ENCODE measurements at regions not wholly inside any gene's neighbourhood (a gene's known extent, or its start where the extent isn't known, plus 50 kb on each side); places are given as distances from the start of the nearest gene placed in this dataset.
"Not testable (repeated sequence)": the region's sequence is repeated elsewhere in the genome, so short reads cannot be mapped to it uniquely, and the experiment has no call there.

DNA sequence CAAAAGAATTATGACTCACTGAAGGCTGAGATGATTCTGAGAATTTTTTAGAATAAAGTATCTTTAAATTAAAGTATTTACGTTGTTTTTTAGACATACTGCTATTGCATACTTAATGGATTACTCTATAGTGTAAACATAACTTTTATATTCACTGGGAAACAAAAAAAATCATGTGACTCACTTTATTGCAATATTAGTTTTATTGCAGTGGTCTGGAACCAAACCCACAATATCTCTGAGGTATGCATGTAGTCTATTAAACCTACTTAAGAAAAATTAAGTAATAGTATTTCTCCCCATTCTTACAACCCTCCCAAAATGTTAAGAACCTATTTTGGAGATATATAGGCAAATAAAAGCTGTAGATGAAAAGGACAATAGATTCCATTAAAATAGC is 142.9 kb upstream of the ZNF521 start:
- 46 to 63% (median 53%) methylated on average over 1 of the region's 1 CpG for WGBS, 5 donors
- TF ChIP-seq POLR2AphosphoS5 (IDR thresholded peaks at IDR 0.05) (no peak), POLR2A (IDR thresholded peaks at IDR 0.05) (no peak), EP300 (IDR thresholded peaks at IDR 0.05) (no peak)
- TF ChIP-seq, protein P1, sequence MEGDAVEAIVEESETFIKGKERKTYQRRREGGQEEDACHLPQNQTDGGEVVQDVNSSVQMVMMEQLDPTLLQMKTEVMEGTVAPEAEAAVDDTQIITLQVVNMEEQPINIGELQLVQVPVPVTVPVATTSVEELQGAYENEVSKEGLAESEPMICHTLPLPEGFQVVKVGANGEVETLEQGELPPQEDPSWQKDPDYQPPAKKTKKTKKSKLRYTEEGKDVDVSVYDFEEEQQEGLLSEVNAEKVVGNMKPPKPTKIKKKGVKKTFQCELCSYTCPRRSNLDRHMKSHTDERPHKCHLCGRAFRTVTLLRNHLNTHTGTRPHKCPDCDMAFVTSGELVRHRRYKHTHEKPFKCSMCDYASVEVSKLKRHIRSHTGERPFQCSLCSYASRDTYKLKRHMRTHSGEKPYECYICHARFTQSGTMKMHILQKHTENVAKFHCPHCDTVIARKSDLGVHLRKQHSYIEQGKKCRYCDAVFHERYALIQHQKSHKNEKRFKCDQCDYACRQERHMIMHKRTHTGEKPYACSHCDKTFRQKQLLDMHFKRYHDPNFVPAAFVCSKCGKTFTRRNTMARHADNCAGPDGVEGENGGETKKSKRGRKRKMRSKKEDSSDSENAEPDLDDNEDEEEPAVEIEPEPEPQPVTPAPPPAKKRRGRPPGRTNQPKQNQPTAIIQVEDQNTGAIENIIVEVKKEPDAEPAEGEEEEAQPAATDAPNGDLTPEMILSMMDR (IDR thresholded peaks at IDR 0.05) = no peak
- H3K27me3 ChIP-seq = no peaks in the 10 kb centered on the region
- peaks cover 0 to 11% (median 5%) of the 10 kb centered on the region in 4 donors for H3K9me3 ChIP-seq
- no peak for DNase-seq
- intact Hi-C loops (cut with DNase I; ENCODE audit: low total_unique reads) = no loop called here
- H3K27ac ChIP-seq = no peak overlapping the region
- no peaks in the 10 kb centered on the region for H3K4me1 ChIP-seq
- H3K36me3 ChIP-seq = no peaks in the 10 kb centered on the region
- no peak overlapping the region for H3K4me3 ChIP-seq

DNA sequence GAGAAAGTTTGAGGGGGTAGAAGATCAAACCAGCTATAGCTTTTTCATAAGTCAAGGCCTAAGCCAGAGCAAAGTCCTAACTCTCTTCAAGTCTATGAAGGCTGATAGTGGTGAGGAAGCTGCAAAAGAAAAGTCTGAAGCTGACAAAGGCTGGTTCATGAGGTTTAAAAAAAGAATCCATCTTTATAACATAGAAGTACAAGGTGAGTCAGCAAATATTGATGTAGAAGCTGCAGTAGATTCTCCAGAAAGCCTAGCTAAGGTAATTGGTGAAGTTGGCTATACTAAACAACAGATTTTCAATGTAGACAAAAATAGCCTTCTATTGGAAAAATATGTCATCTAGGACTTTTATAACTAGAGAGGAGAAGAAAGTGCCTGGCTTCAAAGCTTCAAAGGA is 141.4 kb upstream of the ZNF521 start:
- TF ChIP-seq EP300 (IDR thresholded peaks at IDR 0.05) (no peak), POLR2A (IDR thresholded peaks at IDR 0.05) (no peak), POLR2AphosphoS5 (IDR thresholded peaks at IDR 0.05) (no peak)
- TF ChIP-seq, protein P1 (IDR thresholded peaks at IDR 0.05) = no peak

DNA sequence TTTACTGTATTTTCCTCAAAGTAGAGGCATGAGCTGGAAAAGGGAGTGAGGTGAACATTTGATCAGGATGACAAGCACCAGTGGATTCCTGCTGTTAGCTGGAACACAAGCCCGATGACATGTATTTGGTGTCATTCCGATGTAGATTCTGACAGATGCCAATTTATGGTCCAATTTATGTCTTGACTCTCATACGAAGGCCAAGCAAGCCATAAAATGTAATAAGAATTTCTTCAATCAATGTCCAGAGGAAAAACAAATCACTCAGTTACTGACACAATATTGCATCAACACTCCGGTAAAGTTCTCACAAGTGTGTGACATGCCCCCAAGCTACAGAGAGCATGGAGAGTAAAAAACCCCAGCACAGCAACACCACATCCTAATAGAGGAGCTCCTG is 138.3 kb upstream of the ZNF521 start:
- Histone ChIP-seq H3K27me3 (no peaks in the 10 kb centered on the region), H3K36me3 (no peaks in the 10 kb centered on the region), H3K27ac (no peak overlapping the region), H3K9me3 (peaks cover 0 to 11% (median 5%) of the 10 kb centered on the region in 4 donors), H3K4me3 (no peak overlapping the region), H3K4me1 (no peaks in the 10 kb centered on the region)
- 86 to 91% (median 88%) methylated on average over 4 of the region's 4 CpGs for WGBS, 5 donors
- intact Hi-C loops (cut with DNase I; ENCODE audit: low total_unique reads) = no loop called here
- DNase-seq = no peak
- TF ChIP-seq, protein P1 (IDR thresholded peaks at IDR 0.05) = no peak
- TF ChIP-seq POLR2A (IDR thresholded peaks at IDR 0.05) = no peak
- no peak for TF ChIP-seq POLR2AphosphoS5 (IDR thresholded peaks at IDR 0.05)
- no peak for TF ChIP-seq EP300 (IDR thresholded peaks at IDR 0.05)

More for the DNA sequence above, 141.4 kb upstream of the ZNF521 start:
- H3K4me1 ChIP-seq = no peaks in the 10 kb centered on the region
- no peak for DNase-seq
- H3K9me3 ChIP-seq = peaks cover 0 to 11% (median 5%) of the 10 kb centered on the region in 4 donors
- intact Hi-C loops (cut with DNase I; ENCODE audit: low total_unique reads) = no loop called here
- H3K4me3 ChIP-seq = no peak overlapping the region
- H3K27ac ChIP-seq = no peak overlapping the region
- H3K27me3 ChIP-seq = no peaks in the 10 kb centered on the region
- H3K36me3 ChIP-seq = no peaks in the 10 kb centered on the region

DNA sequence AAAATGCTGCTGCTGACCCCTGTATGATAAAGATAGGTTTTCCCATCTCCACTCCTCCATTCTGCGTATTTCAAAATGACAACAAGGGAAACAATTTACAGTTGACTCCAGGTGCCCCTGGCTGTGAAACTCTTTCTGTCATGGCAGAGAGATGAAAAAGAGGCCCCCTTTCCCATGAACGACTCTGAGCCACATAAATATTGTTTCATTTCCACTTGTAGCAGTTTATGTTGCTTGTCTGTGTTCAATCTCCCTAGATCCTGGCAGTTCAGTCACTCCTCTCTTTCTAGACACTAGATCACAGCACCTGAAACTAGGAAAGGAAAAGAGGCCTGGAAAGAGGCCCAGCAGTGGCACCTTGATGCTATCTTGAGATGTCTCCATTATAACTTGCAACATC is 121.0 kb upstream of the ZNF521 start:
- Histone ChIP-seq H3K4me1 (no peaks in the 10 kb centered on the region), H3K27me3 (no peaks in the 10 kb centered on the region), H3K27ac (no peak overlapping the region), H3K4me3 (no peak overlapping the region), H3K36me3 (no peaks in the 10 kb centered on the region), H3K9me3 (no peaks in the 10 kb centered on the region)
- 70 to 78% (median 74%) methylated on average over 2 of the region's 2 CpGs for WGBS, 5 donors
- TF ChIP-seq POLR2A (IDR thresholded peaks at IDR 0.05) (no peak), EP300 (IDR thresholded peaks at IDR 0.05) (no peak), POLR2AphosphoS5 (IDR thresholded peaks at IDR 0.05) (no peak)
- TF ChIP-seq, protein P1 (IDR thresholded peaks at IDR 0.05) = no peak
- intact Hi-C loops (cut with DNase I; ENCODE audit: low total_unique reads) = no loop called here
- no peak for DNase-seq

DNA sequence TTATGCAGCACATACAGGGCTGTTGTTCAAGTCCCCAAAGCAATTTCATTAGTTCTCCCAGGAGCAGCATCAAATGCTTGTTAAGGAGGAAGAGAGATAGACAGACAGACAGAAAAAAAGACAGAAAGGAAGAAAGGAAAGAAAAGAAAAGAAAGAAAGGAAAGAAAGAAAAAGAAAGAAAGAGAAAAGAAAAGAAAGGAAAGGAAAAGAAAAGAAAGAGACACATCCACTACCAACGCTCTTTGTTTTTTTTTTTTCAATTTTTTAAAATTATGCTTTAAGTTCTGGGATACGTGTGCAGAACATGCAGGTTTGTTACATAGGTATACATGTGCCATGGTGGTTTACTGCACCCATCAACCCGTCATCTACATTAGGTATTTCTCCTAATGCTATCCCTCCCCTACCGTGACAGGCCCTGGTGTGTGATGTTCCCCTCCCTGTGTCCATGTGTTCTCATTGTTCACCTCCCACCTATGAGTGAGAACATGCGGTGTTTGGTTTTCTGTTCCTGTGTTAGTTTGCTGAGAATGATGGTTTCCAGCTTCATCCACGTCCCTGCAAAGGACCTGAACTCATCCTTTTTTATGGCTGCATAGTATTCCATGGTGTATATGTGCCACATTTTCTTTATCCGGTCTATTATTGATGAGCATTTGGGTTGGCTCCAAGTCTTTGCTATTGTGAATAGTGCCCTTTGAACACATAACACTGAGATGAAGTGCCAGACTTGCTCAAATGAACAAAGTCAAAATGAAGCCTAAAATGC is 119.0 kb upstream of the ZNF521 start:
- H3K27me3 ChIP-seq; H3K4me3 ChIP-seq; H3K36me3 ChIP-seq; H3K4me1 ChIP-seq; H3K27ac ChIP-seq; intact Hi-C loops (cut with DNase I; ENCODE audit: low total_unique reads); DNase-seq; H3K9me3 ChIP-seq: not testable (repeated sequence)
- 83 to 95% (median 90%) methylated on average over 7 of the region's 7 CpGs for WGBS, 5 donors
